ENCODE measurements at regions not wholly inside any gene's neighbourhood (a gene's known extent, or its start where the extent isn't known, plus 50 kb on each side); places are given as distances from the start of the nearest gene placed in this dataset.

DNA sequence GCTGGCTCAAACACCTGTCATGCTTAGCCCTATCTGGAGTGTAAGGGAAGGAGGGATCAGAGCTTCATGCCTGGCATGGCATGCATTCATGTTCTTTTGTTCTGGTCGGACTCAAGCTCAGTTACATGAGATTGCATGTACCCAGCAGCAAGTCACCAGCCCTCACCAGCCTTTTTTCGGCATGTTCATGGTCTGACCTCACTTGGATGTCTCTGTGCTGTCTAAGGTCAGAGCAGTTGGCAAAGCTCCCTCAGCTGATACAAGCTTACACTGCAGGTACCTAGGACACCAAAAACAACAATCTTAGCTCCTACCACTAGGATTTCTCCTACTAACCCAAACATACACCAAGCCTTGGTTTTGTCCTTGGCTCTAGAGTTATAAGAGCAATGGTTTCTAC is 152.6 kb downstream of the BARX2 start:
- H3K4me3 ChIP-seq (ENCODE audit: insufficient read depth, low read length, poor library complexity, severe bottlenecking): no peak overlapping the region
- no peaks in the 10 kb centered on the region for H3K36me3 ChIP-seq (ENCODE audit: low read length)
- no peaks in the 10 kb centered on the region for H4K20me1 ChIP-seq (ENCODE audit: low read depth, low read length)
- H2AFZ ChIP-seq (ENCODE audit: low read depth, low read length, severe bottlenecking): no peak overlapping the region
- no peak overlapping the region for H3K4me2 ChIP-seq (ENCODE audit: low read depth, low read length, poor library complexity, severe bottlenecking)
- no peaks in the 10 kb centered on the region for H3K27me3 ChIP-seq (ENCODE audit: low read length)
- H3K79me2 ChIP-seq (ENCODE audit: insufficient read depth, low read length): no peaks in the 10 kb centered on the region
- H3K9me3 ChIP-seq (ENCODE audit: insufficient read depth, low read length): no peaks in the 10 kb centered on the region
- H3K27ac ChIP-seq (ENCODE audit: low read depth, low read length): no peak overlapping the region
- no peak overlapping the region for H3K9ac ChIP-seq (ENCODE audit: low read length)
- TF ChIP-seq EZH2phosphoT487 (conservative IDR thresholded peaks at IDR 0.05; ENCODE audit: low read length): no peak
- TF ChIP-seq, protein P1, sequence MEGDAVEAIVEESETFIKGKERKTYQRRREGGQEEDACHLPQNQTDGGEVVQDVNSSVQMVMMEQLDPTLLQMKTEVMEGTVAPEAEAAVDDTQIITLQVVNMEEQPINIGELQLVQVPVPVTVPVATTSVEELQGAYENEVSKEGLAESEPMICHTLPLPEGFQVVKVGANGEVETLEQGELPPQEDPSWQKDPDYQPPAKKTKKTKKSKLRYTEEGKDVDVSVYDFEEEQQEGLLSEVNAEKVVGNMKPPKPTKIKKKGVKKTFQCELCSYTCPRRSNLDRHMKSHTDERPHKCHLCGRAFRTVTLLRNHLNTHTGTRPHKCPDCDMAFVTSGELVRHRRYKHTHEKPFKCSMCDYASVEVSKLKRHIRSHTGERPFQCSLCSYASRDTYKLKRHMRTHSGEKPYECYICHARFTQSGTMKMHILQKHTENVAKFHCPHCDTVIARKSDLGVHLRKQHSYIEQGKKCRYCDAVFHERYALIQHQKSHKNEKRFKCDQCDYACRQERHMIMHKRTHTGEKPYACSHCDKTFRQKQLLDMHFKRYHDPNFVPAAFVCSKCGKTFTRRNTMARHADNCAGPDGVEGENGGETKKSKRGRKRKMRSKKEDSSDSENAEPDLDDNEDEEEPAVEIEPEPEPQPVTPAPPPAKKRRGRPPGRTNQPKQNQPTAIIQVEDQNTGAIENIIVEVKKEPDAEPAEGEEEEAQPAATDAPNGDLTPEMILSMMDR (IDR thresholded peaks at IDR 0.05; ENCODE audit: insufficient read depth, low read length, poor library complexity, severe bottlenecking): no peak
- H3F3A ChIP-seq (ENCODE audit: insufficient read depth): no peaks in the 10 kb centered on the region
- H3K9me2 ChIP-seq (replicated peaks; ENCODE audit: insufficient read depth, low read length): no peaks in the 10 kb centered on the region

DNA sequence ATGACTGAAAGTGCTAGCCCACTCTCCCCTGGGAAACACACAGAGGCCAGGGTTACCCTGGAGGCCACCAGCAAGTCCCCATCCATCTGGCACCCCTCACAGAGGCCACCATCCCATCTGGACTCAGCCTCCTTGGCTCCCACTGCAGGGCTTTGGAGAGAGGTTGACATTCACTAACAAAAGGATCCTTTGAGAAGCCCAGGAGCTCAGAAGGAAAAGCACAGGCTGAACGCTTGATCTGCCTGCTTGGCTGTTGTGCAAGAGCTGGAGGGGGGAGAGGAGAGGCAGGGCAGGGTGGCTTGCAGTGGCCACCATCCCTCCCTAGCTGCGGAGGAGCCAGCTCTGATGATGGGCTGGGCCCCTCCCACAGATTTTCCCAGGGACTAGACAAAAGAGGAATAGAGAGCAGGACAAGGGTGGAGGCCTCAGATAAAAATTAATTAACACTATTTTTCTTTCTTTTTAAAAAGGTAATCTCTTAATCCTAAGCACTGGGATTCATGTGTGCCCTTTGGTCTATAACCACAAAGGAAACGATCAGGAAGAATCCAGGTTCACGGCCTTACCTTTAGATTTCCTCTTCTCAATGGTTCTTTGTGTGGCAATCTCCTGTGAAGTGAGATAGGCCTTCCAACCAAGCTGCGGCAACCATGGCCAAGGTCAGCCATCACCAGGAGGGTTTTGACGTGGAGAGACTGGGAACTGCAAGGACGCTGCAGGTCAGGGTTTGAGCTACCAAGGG is 154.7 kb downstream of the BARX2 start:
- no peak overlapping the region for H3K9ac ChIP-seq (ENCODE audit: low read length)
- H3K36me3 ChIP-seq (ENCODE audit: low read length): no peaks in the 10 kb centered on the region
- TF ChIP-seq, protein P1 (IDR thresholded peaks at IDR 0.05; ENCODE audit: insufficient read depth, low read length, poor library complexity, severe bottlenecking): no peak
- TF ChIP-seq EZH2phosphoT487 (conservative IDR thresholded peaks at IDR 0.05; ENCODE audit: low read length): no peak
- no peaks in the 10 kb centered on the region for H3K27me3 ChIP-seq (ENCODE audit: low read length)
- no peak overlapping the region for H3K4me2 ChIP-seq (ENCODE audit: low read depth, low read length, poor library complexity, severe bottlenecking)
- no peak overlapping the region for H3K4me3 ChIP-seq (ENCODE audit: insufficient read depth, low read length, poor library complexity, severe bottlenecking)
- no peak overlapping the region for H2AFZ ChIP-seq (ENCODE audit: low read depth, low read length, severe bottlenecking)
- H3K9me2 ChIP-seq (replicated peaks; ENCODE audit: insufficient read depth, low read length): no peaks in the 10 kb centered on the region
- H4K20me1 ChIP-seq (ENCODE audit: low read depth, low read length): no peaks in the 10 kb centered on the region
- H3K79me2 ChIP-seq (ENCODE audit: insufficient read depth, low read length): no peaks in the 10 kb centered on the region
- H3K27ac ChIP-seq (ENCODE audit: low read depth, low read length): no peak overlapping the region
- no peaks in the 10 kb centered on the region for H3F3A ChIP-seq (ENCODE audit: insufficient read depth)
- H3K9me3 ChIP-seq (ENCODE audit: insufficient read depth, low read length): no peaks in the 10 kb centered on the region

DNA sequence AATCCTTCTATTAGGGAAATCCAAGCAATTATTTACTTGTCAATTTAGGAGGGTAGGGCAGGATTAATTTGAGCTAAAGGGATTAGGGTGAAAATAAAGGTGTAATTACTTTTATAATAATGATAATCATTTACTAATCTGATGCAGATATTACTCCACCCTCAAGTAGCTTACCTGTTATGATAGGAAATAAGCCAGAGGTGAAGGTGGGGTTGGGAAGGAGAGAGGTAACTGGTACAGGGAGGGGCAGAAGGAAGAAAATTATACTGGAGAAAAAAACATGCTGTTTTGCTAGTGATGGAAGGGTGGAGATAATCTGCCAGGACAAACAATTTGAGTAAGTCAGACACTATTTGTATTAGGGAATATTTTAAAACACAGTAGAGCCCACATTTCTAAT is 157.7 kb downstream of the BARX2 start:
- Histone ChIP-seq H3K4me2 (ENCODE audit: low read depth, low read length, poor library complexity, severe bottlenecking) (no peak overlapping the region), H3K27me3 (ENCODE audit: low read length) (no peaks in the 10 kb centered on the region), H3K9me3 (ENCODE audit: insufficient read depth, low read length) (no peaks in the 10 kb centered on the region), H4K20me1 (ENCODE audit: low read depth, low read length) (no peaks in the 10 kb centered on the region), H3K9ac (ENCODE audit: low read length) (no peak overlapping the region), H3K36me3 (ENCODE audit: low read length) (no peaks in the 10 kb centered on the region), H2AFZ (ENCODE audit: low read depth, low read length, severe bottlenecking) (no peak overlapping the region), H3K4me3 (ENCODE audit: insufficient read depth, low read length, poor library complexity, severe bottlenecking) (no peak overlapping the region), H3K79me2 (ENCODE audit: insufficient read depth, low read length) (no peaks in the 10 kb centered on the region), H3K27ac (ENCODE audit: low read depth, low read length) (no peak overlapping the region), H3F3A (ENCODE audit: insufficient read depth) (no peaks in the 10 kb centered on the region), H3K9me2 (replicated peaks; ENCODE audit: insufficient read depth, low read length) (no peaks in the 10 kb centered on the region)
- TF ChIP-seq EZH2phosphoT487 (conservative IDR thresholded peaks at IDR 0.05; ENCODE audit: low read length): no peak
- TF ChIP-seq, protein P1 (IDR thresholded peaks at IDR 0.05; ENCODE audit: insufficient read depth, low read length, poor library complexity, severe bottlenecking): no peak

Data from SU-DHL-6 (cell line).